ENCODE measurements at regions not wholly inside any gene's neighbourhood (a gene's known extent, or its start where the extent isn't known, plus 50 kb on each side); places are given as distances from the start of the nearest gene placed in this dataset.

DNA sequence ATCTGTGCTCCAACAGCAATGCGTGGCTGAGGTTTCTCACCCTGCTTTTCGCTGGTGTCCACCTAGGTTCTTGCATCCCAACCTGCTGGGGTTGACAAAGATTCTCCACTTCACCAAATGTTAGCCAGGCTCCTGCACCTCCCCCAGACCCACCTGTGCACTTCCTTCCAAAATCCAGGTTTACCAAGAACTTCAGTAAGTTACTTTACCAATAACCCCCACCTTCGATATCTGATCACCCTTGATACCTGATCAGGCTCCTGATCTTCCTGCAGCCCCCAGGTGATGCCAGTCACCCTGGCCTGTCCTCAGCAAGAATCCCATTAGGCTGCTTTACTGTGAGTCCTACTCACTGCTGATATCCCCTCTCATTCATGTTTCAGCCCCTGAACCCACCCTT lies 1203.4 kb downstream of the TBC1D22A start:
- H3K27ac Mint-ChIP-seq = no peak overlapping the region
- H3K4me3 Mint-ChIP-seq = no peak overlapping the region
- no peaks in the 10 kb centered on the region for H3K9me3 Mint-ChIP-seq
- no peak for DNase-seq
- ATAC-seq = no peak
- H3K4me1 Mint-ChIP-seq = no peaks in the 10 kb centered on the region
- no peaks in the 10 kb centered on the region for H3K27me3 Mint-ChIP-seq

DNA sequence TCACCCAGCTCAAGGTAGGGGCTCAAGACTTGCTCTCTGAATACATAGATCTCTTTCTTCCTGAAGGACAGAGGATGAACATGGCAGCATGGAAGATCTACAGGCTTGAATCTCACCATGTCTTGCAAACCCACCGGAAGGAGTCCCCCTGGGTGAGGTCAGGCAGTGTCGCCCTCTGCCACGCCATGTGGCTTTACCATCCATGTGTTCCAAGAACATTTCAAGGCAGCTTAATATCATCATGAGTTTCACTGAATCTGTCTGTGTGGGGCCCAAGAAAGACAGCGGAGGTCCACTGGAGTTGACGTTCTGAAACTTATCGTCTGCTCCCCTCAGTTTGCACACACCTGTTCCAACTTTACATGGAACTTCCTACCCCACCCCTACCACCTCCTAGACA lies 1202.6 kb downstream of the TBC1D22A start:
- H3K27me3 Mint-ChIP-seq = no peaks in the 10 kb centered on the region
- no peaks in the 10 kb centered on the region for H3K9me3 Mint-ChIP-seq
- DNase-seq = no peak
- no peak overlapping the region for H3K4me3 Mint-ChIP-seq
- H3K27ac Mint-ChIP-seq = no peak overlapping the region
- H3K4me1 Mint-ChIP-seq = no peaks in the 10 kb centered on the region
- ATAC-seq = no peak

DNA sequence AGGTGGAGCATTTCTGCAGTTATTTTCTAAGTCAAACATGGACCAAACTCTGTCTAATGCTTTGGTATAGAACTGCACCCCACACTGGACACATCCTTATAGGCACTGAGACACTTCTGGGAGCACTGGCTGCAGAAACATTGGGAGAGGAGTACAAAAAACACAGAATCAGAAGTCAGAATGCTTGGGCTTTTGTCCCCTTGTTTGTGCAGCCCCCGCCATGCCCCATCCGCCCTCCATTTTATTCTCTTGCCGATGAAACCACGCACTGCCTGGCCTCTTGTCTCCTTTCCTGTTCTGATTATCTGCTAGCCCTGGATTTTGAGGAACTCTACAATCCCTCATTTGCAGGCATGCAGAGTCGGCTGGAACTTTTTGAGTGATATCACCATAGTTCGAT lies 1201.2 kb downstream of the TBC1D22A start:
- DNase-seq = no peak
- Mint-ChIP-seq H3K4me1 (no peaks in the 10 kb centered on the region), H3K4me3 (no peak overlapping the region), H3K9me3 (peaks cover 3 to 4% of the 10 kb centered on the region in 2 donors), H3K27me3 (no peaks in the 10 kb centered on the region), H3K27ac (no peak overlapping the region)
- ATAC-seq = no peak

DNA sequence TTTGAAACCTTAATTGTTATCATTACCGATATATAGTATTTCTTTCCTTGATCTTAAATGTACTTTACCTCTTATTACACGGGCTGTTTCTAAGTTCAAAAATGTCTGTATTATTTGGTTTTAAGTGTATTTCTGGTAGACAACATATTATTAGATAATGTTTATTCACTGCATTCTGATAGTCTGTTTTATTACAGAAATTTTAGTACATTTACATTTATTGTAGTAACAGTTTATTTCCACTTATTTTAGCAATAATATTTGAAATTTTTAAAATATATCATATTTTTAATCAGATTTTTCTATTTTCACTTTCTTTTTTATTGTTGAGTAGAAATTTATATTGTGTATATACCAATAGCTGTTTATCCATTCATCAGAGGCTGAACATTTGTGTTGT lies 1195.2 kb downstream of the TBC1D22A start:
- ATAC-seq = no peak
- no peaks in the 10 kb centered on the region for H3K4me1 Mint-ChIP-seq
- no peak for DNase-seq
- H3K27me3 Mint-ChIP-seq = peaks cover 7% of the 10 kb centered on the region
- peaks cover 4 to 7% of the 10 kb centered on the region in 2 donors for H3K9me3 Mint-ChIP-seq
- H3K4me3 Mint-ChIP-seq = no peak overlapping the region
- H3K27ac Mint-ChIP-seq = no peak overlapping the region

DNA sequence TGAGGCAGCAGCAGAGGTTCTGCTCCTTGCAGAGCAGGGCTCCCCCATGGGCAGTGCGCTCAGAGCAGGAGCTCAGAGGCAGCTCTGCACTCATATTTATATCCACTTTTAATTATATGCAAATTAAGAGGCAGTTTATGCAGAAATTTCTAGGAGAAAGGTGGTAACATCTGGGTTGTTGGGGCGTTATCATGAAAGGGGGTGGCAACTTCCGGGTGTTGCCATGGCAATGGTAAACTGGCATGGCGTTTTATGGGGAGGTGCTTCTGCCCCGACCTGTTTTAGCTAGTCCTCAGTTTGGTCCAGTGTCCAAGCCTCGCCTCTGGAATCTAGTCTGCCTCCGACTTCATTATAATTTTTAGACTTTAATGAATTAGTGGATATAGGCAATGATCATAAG lies 1191.7 kb downstream of the TBC1D22A start:
- Mint-ChIP-seq H3K27me3 (peaks cover 14% of the 10 kb centered on the region), H3K27ac (peak overlapping the region in 1 of 2 donors; percentile 75), H3K9me3 (peaks cover 4 to 16% of the 10 kb centered on the region in 2 donors), H3K4me1 (no peaks in the 10 kb centered on the region), H3K4me3 (no peak overlapping the region)
- no peak for DNase-seq
- no peak for ATAC-seq

DNA sequence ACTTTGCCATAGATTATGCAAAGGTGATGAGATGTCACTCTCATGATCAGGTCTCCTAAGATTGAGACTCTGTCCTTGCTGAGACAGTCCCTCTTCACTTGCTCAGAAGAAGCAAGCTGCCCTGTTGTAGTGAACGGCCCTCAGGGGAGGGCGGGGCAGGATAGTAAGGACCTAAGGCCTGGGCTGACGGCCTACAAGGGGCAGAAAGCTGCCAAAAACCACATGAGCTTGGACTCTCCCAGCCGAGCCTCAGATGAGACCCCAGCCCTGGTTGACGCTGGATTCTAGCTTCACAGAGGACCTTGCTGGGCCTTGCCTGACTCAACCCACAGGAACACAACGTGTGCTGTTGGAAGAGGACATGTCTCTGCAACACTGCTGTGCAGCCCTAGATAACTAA lies 1182.5 kb downstream of the TBC1D22A start:
- Mint-ChIP-seq H3K27me3 (no peaks in the 10 kb centered on the region), H3K9me3 (peaks cover 0 to 6% of the 10 kb centered on the region in 2 donors), H3K4me3 (no peak overlapping the region), H3K27ac (no peak overlapping the region), H3K4me1 (peaks cover 14% of the 10 kb centered on the region)
- DNase-seq = no peak
- ATAC-seq = no peak

DNA sequence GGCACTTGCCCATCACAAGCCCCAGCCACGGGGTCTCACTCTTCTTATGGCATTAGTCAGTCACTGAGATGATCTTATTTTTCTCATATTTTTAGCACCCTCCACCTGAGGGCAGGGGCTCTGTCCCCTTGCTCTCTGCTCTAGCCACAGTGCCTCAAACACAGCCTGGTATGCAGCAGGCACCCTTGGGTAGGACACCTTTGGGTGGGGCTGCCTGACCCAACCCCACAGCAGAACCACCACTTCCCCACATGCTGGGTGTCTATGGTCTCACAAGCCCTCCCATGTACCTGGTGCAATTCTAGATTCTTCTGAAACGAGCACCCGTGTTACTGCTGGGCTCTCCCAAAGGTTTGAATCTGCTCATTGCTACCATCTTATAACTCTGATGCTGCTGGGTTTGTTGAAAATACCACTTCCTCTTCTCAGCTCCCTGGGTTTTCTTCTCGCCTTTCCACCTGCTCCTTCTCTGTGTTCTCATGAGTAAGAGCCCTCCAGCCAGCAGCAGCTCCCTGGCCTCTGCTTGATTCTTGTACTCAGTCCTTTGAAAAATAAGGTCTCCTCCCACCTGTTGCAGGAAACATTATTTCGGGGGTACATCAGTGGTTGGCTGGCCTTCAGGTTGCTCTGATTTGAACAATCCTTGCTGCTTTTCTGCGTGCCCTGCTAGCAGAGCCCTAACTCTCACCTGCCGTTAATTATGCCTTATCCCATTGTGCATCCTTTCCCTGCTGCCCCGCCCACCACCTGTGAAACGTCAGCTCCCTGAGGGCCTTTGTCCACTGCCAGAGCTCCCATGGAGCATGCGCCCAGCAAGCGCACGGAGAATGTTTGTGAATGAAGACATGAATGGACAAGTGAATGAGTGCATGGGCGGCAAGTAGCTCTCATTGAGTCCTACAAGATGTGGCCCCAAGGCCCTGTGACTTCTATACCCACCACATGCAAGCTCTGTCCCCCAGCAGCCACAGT lies 1181.6 kb downstream of the TBC1D22A start:
- Mint-ChIP-seq H3K27me3 (no peaks in the 10 kb centered on the region), H3K9me3 (peaks cover 0 to 6% of the 10 kb centered on the region in 2 donors), H3K4me1 (peaks cover 14% of the 10 kb centered on the region), H3K27ac (no peak overlapping the region), H3K4me3 (no peak overlapping the region)
- DNase-seq (no peak), ATAC-seq (no peak)

DNA sequence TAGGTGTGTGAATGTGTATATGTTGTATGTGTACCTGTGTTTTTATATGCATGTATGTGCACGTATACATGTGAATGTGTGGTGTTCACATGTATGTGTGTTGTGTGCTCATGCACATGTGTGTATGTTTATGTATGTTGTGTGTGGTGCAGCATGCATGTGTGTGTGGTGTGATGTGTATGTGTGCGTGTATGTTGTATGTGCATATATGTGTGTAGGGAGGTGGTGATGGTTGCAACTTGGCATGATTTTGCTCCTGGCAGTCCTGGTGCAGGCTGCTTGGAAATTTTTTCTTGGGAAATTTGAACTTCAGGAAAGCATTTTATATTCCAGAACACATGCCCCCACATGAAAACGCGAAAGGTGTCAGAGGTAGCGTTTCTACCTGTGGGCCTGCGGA lies 1177.8 kb downstream of the TBC1D22A start:
- Mint-ChIP-seq H3K4me3 (no peak overlapping the region), H3K27ac (no peak overlapping the region), H3K4me1 (peaks cover 14% of the 10 kb centered on the region), H3K9me3 (peaks cover 11 to 14% of the 10 kb centered on the region in 2 donors), H3K27me3 (no peaks in the 10 kb centered on the region)
- no peak for DNase-seq
- no peak for ATAC-seq

DNA sequence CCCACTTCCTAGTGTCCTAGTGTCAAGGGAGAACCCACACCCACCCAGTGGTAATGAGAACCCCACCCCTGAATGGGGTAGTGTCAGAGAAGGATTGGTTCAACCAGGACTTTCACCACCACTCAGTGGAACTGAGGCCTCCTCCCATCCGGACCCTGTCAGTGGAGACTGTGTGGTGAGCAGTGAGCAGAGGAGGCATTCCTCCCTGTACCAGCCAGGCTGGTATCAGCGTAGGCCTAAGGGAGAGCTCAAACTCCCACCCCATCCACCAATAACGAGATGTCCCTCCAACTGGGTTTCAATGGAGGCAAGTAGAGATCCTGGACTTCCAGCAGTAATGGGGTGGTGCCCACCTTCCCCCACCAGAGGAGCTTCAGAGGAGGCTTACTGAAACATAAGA lies 1171.4 kb downstream of the TBC1D22A start:
- no peak for ATAC-seq
- Mint-ChIP-seq H3K4me3 (no peak overlapping the region), H3K27ac (no peak overlapping the region), H3K9me3 (peaks cover 25 to 32% of the 10 kb centered on the region in 2 donors), H3K4me1 (no peaks in the 10 kb centered on the region), H3K27me3 (peaks cover 5% of the 10 kb centered on the region)
- no peak for DNase-seq

DNA sequence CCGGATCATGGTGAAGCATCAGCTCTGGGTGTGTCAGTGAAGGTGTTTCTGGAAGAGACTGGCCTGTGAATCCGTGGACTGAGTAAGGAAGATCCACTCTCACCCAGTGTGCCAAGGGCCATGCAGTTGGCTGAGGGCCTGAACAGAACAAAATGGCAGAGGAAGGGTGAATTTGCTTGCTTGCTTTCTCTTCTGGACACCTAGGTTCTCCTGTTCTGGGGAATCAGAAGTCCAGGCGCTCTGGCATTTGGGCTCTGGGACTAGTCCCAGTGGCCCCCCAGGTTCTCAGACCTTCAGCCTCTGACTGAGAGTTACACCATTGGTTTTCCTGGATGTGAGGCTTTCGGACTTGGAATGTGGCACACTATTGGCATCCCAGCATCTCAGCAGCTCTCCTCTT lies 1170.8 kb downstream of the TBC1D22A start:
- H3K9me3 Mint-ChIP-seq = peaks cover 25 to 32% of the 10 kb centered on the region in 2 donors

DNA sequence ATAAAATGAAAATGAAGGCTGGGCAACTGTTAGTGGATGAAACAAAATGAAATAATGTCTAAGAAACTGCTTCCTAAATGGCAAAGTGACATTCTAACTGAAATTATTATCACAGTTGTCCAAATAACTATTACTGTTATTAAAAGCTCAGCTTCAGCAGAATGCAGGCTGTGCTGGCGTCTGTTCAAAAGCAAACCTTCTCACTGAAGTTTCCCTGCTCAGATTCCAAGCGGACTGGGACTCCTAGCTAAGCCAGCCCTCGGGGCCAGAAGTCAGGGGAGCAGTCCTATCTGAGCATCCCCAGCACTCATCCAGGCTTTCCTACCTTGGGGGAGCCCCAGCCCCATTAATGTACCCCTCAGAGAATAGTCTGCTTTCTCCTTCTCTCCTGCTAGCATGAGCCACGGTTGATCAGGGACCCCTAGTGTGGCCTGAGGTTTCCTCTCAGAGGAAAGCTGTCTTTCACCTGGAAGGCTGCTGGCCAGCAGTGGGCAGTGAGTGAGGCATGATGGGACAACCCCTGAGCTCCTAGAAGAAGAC lies 1167.3 kb downstream of the TBC1D22A start:
- H3K4me3 Mint-ChIP-seq = no peak overlapping the region
- no peaks in the 10 kb centered on the region for H3K4me1 Mint-ChIP-seq
- ATAC-seq (no peak), DNase-seq (no peak)
- H3K27me3 Mint-ChIP-seq = peaks cover 23% of the 10 kb centered on the region
- H3K9me3 Mint-ChIP-seq = peaks cover 14 to 24% of the 10 kb centered on the region in 2 donors
- H3K27ac Mint-ChIP-seq = no peak overlapping the region

More for the DNA sequence above, 1170.8 kb downstream of the TBC1D22A start:
- peaks cover 11% of the 10 kb centered on the region for H3K27me3 Mint-ChIP-seq
- H3K27ac Mint-ChIP-seq = no peak overlapping the region
- ATAC-seq (no peak), DNase-seq (no peak)
- no peak overlapping the region for H3K4me3 Mint-ChIP-seq
- no peaks in the 10 kb centered on the region for H3K4me1 Mint-ChIP-seq

DNA sequence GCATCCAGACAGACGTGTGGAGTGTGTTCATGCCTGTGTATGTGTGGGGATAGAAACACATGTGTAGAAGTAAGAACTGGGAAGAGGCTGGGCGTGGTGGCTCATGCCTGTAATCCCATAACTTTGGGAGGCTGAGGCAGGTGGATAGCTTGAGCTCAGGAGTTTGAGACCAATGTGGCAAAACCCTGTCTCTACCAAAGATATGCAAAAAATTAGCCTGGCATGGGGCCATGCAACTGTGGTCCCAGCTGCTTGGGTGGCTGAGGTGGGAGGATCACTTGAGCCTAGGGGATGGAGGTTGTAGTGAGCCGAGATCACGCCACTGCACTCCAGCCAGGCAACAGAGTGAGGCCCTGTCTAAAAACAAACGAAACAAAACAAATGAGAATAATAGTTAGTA lies 1166.6 kb downstream of the TBC1D22A start:
- Mint-ChIP-seq H3K4me3 (no peak overlapping the region), H3K9me3 (peaks cover 13 to 19% of the 10 kb centered on the region in 2 donors), H3K4me1 (no peaks in the 10 kb centered on the region), H3K27ac (no peak overlapping the region), H3K27me3 (peaks cover 23% of the 10 kb centered on the region)
- DNase-seq (no peak), ATAC-seq (no peak)

DNA sequence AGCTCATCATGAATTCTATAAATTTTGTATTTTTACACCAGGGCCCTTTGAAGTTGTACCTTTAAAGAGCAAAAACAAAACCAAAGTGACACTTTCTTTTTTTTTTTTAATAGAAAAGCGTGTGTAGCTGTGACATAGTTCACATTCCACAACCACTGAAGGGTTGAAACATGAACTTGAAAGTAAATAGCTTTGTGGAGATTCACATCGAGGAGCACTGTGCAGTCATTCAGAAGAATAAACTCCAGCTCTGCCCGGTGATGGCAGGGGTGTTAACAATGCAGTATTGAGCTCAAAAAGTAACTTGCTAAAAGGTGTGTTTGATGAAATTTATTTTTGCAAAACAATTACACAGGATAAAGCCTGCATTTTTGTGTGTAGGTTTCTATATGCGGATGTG lies 1166.2 kb downstream of the TBC1D22A start:
- H3K4me1 Mint-ChIP-seq = no peaks in the 10 kb centered on the region
- no peak overlapping the region for H3K27ac Mint-ChIP-seq
- ATAC-seq = no peak
- no peak for DNase-seq
- H3K9me3 Mint-ChIP-seq = peaks cover 11 to 19% of the 10 kb centered on the region in 2 donors
- H3K27me3 Mint-ChIP-seq = peaks cover 23% of the 10 kb centered on the region
- H3K4me3 Mint-ChIP-seq = no peak overlapping the region

DNA sequence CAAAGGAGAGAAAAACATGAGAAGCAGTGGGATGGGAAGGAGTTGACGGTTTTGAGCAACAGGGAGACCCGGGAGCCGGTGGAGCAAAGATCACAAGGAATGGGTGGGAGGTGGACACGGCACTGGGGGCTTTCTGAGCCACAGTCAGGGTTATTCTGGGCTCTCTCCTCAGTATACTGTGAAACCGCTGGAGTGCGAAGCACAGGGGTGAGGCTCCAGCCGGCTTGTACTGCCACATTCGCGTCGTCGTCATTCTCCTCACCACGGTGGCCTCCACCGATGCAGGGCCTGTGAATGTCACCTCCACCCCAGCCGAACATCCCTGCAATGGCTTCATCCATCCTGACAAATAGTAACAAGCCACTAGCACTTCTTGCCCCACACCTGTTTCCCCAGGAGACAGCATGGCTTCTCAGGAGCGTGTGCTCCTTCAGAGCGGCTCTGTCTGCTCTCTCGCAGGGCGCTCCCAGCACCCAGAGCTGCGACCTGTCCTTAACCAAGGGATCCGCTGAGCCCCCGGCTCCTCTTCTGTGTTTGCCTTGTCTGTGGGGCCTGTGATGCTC lies 1165.3 kb downstream of the TBC1D22A start:
- DNase-seq (no peak), ATAC-seq (no peak)
- Mint-ChIP-seq H3K27ac (no peak overlapping the region), H3K9me3 (peaks cover 8 to 16% of the 10 kb centered on the region in 2 donors), H3K27me3 (peaks cover 23% of the 10 kb centered on the region), H3K4me1 (no peaks in the 10 kb centered on the region), H3K4me3 (no peak overlapping the region)

DNA sequence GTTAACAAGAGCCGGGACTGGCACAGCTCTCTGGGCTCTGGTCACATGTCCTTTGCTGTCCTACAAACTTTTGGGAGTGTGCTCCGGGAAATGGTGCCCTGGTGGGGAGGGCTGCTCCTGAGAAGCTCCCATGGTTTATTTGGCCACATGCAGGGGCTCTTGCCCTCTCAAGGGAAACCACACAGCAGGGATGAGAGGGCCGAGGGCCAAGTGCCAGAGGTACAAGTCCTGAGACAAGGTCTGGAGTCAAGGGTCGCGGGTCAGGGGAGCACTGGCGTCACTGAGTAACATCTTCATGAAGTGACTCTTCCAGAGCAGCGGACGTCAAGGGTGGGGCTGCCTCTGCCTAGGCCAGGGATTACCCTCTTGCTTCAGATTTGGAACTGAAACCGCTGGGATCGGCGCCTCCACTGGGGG lies 1160.6 kb downstream of the TBC1D22A start:
- no peak for ATAC-seq
- DNase-seq = no peak
- H3K9me3 Mint-ChIP-seq = peaks cover 4 to 8% of the 10 kb centered on the region in 2 donors
- H3K4me1 Mint-ChIP-seq = peaks cover 13% of the 10 kb centered on the region
- no peak overlapping the region for H3K4me3 Mint-ChIP-seq
- H3K27me3 Mint-ChIP-seq = peaks cover 16% of the 10 kb centered on the region
- no peak overlapping the region for H3K27ac Mint-ChIP-seq

DNA sequence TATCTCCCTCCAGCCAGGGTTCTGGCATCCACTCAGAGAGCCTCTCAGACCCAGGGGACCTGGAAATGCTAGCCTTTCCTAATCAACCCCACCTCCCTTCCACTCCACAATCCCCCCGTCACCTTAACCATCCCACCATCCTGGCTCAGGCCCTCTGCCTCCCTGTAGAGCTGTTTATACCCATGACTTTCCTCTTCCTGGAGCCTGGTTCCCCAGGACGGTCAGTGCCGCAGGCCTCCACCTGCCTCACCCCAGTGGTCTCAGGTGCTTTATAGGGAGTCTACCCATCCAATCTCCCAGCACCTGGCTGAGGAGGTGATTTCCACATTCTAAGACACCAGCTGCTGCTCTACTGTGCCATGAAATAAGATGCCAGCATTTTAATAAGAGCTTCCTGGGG lies 1159.5 kb downstream of the TBC1D22A start:
- Mint-ChIP-seq H3K27me3 (peaks cover 6% of the 10 kb centered on the region), H3K4me1 (peaks cover 16% of the 10 kb centered on the region), H3K9me3 (peaks cover 4 to 8% of the 10 kb centered on the region in 2 donors), H3K27ac (no peak overlapping the region), H3K4me3 (no peak overlapping the region)
- no peak for ATAC-seq
- no peak for DNase-seq

Data from stimulated activated naive CD8-positive, alpha-beta T cell treated with anti-CD3 and anti-CD28 coated beads, Interleukin-15, amount 100 ng/mL, for 72 hours (primary cell).